GM12873 (cell line): ENCODE measurements at regions not wholly inside any gene's neighbourhood (a gene's known extent, or its start where the extent isn't known, plus 50 kb on each side); places are given as distances from the start of the nearest gene placed in this dataset.

ENCODE experiments used
- TF ChIP-seq, protein P1 (sequence below): IDR thresholded peaks from 2 replicates; pipeline ENCODE4 v1.5.1; 2012; ENCODE audit warnings: low read depth, mild to moderate bottlenecking, moderate library complexity, low read length, control low read depth; ENCODE audit not compliant: insufficient read depth; ENCODE audit errors: missing control alignments

- TF ChIP-seq, protein P1, sequence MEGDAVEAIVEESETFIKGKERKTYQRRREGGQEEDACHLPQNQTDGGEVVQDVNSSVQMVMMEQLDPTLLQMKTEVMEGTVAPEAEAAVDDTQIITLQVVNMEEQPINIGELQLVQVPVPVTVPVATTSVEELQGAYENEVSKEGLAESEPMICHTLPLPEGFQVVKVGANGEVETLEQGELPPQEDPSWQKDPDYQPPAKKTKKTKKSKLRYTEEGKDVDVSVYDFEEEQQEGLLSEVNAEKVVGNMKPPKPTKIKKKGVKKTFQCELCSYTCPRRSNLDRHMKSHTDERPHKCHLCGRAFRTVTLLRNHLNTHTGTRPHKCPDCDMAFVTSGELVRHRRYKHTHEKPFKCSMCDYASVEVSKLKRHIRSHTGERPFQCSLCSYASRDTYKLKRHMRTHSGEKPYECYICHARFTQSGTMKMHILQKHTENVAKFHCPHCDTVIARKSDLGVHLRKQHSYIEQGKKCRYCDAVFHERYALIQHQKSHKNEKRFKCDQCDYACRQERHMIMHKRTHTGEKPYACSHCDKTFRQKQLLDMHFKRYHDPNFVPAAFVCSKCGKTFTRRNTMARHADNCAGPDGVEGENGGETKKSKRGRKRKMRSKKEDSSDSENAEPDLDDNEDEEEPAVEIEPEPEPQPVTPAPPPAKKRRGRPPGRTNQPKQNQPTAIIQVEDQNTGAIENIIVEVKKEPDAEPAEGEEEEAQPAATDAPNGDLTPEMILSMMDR: no peak
Observed at GRCh38 chr1:212504171-212504803, 71.6 kb downstream of the NENF start.

DNA sequence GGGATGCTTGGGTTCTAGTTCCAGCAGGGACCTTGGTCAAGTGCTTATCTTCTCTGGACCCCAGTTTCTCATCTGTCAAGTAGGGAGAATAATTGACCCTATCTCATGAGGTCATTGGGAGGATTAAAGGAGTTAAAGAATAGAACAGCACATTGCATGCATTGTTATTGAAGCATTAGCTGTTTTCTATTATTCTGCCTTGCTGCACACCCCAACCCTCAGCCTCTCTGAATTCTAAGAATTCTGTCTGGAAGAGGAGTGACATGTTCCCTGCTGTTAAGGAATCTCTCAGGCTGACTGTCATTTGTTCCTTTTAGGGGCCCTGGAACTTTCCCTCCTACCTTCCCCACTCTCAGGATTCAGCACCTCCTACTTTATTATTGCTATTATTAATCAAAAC is 73.9 kb downstream of the NENF start:
- TF ChIP-seq, protein P1: no peak

- TF ChIP-seq, protein P1: no peak
Observed at GRCh38 chr1:212507369-212507768, 74.6 kb downstream of the NENF start.

DNA sequence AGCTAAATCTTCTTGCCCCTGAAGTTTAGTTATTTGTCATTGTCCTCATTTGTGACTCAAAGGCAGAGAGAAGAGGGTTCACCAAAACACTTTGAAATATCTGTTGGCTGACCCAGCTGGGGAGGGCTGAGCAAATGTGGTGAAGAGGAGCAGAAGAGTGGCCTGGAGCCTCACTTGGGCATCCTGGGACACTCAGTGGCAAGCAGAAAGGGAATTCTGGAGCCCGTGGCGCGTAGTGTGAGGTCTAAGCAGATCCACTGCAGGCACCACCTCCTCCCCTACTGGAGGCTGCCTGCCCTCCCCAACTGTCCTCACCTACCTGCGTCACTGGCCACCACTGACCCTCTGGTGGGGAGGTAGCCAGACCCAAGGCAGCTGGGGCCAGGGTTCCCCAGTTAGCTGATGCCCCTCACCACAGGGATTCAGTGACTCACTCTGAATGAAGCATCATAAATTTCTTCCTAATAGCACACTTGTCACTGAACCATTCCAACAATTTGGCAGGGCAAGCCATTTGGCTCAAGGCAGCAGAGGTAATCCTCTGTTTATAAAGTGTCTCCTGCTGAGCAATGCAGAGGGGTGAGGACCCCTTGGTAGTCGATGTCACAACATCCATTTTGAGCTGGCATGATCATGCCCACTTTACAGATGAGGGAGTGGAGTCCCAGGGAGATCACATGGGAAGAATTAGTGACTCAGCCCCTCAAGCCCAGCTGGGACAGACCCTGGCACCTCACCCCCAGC is 80.3 kb downstream of the NENF start:
- TF ChIP-seq, protein P1: no peak

GRCh38 chr1:212513586-212513985 is 80.9 kb downstream of the NENF start:
- TF ChIP-seq, protein P1: no peak

DNA sequence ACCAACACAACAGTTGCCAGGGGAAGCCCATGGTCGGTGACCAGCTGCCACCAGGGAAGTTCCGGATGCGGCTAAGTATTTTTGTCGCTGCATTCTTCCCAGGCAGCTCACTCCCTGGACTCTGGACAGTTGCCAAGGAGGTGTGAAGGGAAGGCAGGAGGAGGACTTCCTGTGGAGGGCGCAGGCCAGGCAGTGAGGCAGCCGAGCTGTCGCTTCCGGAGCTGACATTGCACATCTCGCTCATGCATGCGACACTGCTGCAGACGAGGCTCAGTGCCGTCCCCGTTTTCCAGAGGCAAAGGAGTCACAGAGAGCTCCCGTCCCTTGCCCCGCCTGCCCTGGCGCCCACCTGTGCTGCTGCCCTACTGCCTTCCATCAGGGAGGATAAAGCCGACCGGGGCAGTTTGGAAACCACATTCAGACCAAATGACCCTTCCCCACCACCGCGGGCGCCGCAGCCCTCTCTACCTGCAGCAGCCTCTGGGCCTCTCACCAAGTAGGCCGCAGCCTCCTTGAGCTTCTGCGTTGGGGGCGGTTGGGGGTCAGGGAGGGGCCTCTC is 81.4 kb downstream of the NENF start:
- TF ChIP-seq, protein P1: no peak

GRCh38 chr1:212514782-212515181 is 82.1 kb downstream of the NENF start:
- TF ChIP-seq, protein P1: no peak
